ENCODE measurements at regions not wholly inside any gene's neighbourhood (a gene's known extent, or its start where the extent isn't known, plus 50 kb on each side); places are given as distances from the start of the nearest gene placed in this dataset.
A peak's percentile ranks its signal among the peaks of the same experiment; 100 is the strongest.
"Not testable (repeated sequence)": the region's sequence is repeated elsewhere in the genome, so short reads cannot be mapped to it uniquely, and the experiment has no call there.

DNA sequence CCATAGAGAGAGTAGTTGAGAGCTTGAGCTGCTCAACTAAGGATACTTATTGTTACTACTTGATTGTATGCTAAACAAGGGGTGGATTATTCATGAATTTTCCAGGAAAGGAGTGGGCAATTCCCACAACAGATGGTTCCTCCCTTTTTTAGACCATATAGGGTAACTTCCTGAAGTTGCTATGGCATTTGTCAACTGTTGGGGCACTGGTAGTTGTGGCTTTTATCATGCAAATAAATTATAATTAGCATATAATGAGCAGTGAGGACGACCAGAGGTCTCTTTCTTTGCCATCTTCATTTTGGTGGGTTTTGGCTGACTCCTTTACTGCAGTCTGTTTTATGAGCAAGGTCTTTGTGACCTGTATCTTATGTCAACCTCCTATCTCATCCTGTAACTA lies 1403.5 kb upstream of the PABPC4L start:
- no peak for DNase-seq (ENCODE audit: low spot score)

DNA sequence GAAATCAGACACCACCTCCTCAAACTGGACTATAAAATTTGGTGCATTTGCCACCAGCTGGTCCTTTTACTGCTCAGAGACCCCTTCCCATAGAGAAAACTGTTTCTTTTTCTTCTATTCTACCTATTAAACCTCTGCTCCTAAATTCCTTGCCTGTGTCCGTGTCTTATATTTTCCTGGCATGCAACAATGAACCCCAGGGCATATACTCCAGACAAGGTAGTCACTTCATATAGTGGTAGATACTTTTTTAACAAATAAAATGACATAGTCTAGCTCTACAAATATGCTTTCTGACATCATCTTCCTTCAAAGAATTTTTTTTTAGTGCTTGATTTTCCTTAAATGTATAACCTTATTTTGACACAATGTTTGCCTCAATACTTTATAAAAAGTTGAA lies 1402.9 kb upstream of the PABPC4L start:
- DNase-seq (ENCODE audit: low spot score): no peak

DNA sequence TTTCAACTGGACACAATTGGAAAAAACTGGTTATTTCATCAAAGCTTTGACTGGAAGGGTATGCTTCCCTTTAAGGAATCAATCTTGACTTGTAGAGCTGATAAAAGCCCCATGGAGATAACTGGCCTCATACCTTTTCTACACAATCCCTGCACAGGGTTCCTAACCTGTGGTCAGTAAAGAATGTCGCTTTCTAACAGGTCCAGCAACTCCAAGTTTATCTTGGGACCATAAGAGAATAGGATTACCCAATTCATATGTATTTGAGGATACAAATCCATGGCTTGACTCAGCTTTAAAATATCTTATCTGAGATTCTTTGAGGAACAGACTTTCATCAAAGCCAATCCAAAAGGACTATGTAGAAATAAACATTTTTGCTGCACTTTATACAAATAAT lies 1399.8 kb upstream of the PABPC4L start:
- no peak for DNase-seq (ENCODE audit: low spot score)

DNA sequence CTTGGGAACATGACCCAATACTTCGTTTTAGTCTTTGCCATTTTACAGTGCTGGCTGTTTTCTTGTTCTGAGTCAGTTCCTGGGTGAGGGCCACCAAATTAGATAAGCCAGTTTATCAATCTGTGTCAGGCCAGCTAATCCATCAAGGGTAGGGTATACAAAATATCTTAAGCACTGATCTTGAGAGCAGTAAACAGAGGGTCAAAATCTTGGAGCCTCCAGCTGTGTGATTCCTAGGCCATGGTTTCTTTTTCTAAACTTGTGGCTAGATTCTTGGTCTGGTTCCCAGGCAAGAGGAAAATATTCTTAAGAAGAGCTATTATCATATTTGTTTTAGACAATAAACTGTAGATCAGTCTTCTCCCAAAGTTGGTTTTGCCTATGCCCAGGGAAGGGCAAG lies 1396.6 kb upstream of the PABPC4L start:
- DNase-seq (ENCODE audit: low spot score): no peak

DNA sequence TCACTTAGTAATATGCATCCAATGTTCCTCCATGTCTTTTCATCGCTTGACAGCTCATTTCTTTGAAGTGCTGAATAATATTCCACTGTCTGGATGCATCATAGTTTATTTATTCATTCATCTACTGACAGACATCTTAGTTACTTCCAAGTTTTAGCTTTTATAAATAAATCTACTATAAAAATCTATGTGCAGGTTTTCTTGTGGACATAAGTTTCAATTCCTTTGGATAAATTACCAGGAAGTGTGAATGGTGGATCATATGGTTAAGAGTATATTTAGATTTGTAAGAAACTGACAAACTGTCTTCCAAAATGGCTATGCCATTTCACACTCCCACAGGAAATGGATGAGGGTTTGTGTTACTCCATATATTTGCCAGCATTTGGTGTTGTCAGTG lies 1392.9 kb upstream of the PABPC4L start:
- DNase-seq (ENCODE audit: low spot score): no peak

DNA sequence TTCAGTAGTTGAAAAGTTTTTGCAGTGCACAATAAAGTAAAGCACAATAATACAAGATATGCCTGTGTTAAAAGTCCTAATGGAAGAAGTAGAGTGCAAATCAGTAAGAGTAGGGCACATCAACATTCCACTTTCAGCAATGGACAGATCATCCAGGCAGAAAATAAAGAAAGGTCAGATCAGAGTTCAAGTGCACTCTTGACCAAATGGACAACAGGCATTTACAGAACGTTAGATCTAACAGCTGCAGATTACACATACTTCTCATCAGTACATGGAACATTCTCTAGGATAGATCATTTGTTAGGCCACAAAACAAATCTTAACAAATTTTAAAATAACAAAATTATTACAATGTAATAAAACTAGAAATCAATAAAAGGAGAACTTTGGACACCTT lies 1373.5 kb upstream of the PABPC4L start:
- DNase-seq (ENCODE audit: low spot score): no peak

DNA sequence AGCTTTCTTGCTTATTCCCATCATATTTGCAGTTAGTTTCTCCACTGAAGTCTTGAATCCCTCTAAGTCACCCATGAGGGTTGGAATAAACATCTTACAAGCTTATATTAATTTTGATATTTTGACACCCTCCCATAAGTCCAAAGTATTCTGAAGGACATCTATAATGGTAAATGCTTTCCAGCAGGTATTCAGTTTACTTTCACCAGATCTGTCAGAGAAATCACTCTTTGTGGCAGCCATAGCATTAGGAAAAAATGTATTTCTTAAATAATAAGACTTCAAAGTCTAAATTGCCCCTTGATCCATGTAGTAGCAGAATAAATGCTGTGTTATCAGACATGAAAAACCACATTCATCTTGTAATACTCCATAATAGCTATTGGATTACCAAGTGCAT lies 1371.7 kb upstream of the PABPC4L start:
- no peak for DNase-seq (ENCODE audit: low spot score)

DNA sequence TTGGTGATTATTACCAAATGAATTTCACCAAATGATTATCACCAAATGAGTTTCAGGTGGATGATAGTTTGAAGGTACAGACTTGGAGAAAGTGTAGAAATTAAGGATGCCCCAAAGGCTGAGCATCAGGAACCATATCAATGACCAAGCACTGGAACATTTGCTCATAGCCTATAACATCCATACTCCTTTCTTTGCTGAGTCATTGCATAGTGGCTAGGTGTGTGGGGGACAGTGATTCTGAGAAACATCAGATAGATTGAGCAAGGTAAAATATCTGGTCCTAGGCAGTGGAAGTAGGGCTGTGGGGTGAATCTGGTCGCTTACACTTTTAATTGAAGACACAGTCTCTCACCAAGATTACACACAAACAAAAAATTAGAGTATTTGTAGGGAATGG lies 1362.5 kb upstream of the PABPC4L start:
- DNase-seq (ENCODE audit: low spot score): no peak

DNA sequence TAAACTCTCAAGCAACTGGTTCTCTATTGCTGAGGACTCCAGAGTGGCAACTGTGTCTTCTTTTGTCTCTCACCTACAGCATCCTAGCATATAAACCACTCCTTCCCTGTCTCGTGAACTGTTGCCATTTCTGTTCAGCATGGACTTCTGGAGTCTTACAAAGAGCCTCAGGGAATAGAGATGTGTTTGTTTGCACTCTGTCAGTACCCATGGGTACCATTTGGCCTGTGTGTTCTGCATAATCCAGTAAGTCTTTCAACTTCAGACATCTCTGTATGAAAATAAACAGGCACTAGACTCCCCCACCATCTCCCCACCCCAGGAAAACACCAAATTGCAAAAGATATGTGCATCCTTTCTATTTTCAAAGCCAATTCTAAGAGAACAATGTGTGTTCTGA lies 1351.6 kb upstream of the PABPC4L start:
- DNase-seq (ENCODE audit: low spot score): no peak

DNA sequence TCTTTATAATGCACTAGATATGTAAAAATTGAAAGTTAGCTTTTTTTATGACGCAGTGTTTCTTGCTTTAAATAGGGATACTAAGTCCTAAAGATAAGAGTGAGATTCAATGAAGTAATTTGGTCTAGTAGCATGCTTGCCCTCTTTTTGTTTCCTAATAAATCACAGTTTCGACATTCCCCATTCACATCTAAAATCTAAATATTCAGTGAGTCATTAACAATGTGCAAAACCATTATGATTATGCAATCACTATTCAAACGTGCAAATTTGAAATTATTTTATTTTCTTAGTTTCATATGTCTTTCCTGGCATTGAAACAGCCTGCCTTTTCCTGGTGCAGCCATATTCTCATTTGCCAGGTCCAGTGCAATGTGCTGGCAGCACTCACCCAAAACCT lies 1350.5 kb upstream of the PABPC4L start:
- no peak for DNase-seq (ENCODE audit: low spot score)

DNA sequence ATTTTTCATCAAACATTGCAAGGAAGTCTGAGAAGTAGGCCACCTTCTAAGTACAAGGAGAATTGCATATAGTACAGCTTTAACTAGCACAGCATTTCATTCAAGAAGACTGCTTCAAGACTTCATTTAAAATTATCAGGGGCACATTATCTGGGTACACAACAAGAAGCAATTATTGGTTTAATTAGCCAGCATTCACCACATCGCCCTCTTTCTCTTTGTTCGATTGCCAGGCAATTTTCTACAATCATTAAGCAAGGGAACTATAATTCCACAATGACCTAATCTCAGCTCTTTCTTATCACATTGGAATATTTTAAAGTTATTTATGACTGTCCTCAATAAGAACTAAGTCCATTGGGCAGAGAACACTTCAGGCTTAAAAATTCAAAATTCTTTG lies 1347.1 kb upstream of the PABPC4L start:
- no peak for DNase-seq (ENCODE audit: low spot score)

DNA sequence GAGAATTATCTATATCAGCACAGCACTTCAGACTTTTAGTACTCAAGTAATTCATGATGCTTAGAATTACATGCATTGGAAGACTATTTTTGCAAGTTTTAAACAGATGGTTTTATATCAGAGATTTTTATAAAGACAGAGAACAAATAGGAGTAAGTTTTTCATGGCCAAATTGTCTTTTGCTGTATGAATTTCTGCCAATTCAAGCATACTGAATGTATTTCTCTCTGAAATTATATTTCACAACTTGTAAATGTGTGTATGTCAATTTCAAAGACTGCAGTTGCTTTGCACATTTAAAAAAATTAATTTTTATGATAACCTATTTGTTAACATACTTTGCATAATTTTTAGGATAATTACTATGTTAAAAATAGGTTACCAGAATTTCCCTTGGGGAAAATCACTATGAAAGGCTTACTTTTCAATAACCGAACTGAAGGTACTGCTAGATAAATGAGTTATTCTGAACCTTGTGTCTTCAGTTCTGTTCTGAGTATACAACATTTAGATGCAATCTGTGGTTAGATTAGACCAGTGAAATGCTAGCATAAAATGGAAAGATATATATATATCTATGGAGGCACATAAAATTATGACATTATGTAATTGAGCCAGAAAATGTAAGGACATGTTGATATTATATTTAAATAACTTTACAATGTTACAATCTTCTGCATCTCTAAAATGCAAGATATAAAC lies 1344.2 kb upstream of the PABPC4L start:
- no peak for DNase-seq (ENCODE audit: low spot score)

DNA sequence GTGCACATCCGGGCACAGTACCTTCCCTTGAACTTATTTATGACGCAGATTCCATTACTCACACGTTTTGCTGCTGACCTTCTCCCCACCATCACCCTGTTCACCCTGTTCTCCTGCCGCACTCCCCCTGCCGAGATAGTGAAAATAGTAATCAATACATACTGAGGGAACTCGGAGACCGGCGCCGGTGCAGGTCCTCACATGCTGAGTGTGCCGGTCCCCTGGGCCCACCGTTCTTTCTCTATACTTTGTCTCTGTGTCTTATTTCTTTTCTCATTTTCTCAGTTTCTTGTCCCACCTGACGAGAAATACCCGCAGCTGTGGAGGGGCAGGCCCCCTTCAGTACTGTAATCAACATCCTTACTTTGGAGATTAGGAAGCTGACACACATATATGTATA lies 1337.1 kb upstream of the PABPC4L start:
- no peak for DNase-seq (ENCODE audit: low spot score)

DNA sequence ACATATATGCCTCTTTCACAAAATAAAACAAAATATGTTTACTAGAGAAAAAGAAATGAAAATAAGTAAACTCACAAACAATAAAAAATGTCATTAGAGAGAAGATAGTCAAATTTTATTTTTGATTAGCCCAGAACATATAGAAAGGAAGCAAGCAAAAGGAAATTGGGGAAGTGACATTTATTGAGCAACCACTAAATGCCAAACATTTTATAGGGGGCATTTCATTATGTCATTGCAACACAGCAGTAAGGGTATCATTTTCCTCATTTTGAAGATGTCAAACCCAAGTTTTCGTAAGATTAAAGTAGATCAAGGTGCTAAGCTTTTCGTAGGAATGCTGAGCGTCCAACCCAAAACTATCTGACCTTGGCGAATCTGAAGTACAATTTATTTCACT lies 1331.5 kb upstream of the PABPC4L start:
- DNase-seq (ENCODE audit: low spot score): no peak

DNA sequence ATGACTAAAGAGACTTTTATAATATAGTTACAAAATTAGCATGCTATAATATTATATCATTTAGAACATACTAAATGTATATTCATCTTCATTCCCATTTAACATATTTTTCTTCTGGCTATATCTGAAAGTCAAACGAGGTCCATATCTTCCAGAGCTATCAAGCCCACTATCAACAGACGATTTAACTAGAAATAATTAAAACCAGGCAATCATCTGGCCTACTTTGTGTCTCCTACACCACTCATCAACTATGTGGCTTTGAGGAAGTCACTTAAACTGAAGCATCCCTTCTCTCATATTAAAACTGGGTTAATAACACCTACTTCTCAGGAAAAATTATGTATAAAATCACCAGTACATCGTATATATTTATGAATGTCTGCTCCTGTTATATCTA lies 1330.5 kb upstream of the PABPC4L start:
- DNase-seq (ENCODE audit: low spot score): no peak

DNA sequence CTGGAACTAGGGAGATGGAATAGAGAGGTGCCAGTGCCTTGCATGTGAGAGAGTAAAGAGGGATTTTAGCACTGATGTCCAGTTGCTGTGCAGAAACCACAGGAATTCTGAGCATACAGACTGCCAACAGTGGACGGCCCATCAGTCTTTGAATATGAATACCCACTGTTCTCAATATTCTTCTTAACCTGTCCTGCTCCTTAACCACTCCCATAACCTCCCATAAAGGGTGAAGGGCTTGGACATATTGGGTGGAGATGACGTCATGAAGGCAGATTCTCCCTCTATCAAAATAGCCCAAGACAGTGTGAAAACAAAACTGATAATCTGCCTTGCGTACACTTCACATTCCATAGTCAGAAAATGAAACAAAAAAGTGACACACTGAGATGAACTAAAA lies 1313.7 kb upstream of the PABPC4L start:
- no peak for DNase-seq (ENCODE audit: low spot score)

DNA sequence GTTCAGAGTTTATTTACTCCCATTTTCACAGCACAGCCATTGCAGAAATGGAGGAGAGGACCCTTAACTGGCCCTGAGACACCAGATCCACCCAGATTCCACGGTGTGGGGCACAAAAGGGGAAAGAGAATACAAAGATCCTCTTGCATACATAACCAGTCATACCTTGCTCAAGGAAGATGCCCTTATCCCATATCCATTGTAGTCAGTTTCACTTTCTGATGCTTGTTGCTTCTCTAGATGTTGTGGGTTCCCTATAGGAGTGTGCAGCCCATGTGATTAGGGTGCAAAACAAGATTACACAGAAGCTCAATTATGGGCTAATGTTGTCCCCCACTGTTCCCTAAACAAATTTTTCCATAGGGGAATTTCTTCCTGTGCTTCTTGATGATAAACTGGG lies 1309.0 kb upstream of the PABPC4L start:
- no peak for DNase-seq (ENCODE audit: low spot score)

DNA sequence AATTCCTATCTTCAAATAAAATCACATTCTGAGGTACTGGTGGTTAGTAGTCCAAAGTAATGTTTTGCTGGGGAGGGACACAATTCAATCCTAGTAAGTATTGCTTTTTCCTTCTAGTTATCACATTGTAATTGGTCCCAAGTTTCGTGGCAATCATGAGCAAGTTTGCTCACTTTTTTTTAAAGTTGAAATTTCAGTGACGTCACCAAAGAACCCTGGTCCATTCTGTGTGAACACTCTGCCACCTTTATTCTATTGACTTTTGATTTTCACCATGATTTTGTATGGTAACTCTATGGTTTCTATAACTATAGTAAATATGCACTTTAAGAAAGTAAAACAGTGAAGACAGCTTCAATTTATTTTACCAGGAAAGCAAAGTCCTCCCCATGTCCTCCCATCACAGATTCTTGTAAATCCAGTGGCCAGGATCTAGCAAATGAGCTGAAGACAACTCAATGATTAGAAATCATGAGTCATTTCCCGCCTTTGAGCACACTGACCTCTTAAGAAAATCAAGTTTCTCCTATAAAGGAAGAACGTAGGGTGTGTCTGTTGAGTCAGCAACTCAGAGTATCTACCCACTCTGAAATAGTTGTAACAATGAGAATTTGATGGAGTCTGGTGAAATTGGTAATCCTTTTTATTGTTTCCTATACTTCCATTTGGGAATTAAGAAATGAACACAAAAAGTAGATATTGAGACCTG lies 1306.6 kb upstream of the PABPC4L start:
- peak; percentile 51 for DNase-seq (ENCODE audit: low spot score)

DNA sequence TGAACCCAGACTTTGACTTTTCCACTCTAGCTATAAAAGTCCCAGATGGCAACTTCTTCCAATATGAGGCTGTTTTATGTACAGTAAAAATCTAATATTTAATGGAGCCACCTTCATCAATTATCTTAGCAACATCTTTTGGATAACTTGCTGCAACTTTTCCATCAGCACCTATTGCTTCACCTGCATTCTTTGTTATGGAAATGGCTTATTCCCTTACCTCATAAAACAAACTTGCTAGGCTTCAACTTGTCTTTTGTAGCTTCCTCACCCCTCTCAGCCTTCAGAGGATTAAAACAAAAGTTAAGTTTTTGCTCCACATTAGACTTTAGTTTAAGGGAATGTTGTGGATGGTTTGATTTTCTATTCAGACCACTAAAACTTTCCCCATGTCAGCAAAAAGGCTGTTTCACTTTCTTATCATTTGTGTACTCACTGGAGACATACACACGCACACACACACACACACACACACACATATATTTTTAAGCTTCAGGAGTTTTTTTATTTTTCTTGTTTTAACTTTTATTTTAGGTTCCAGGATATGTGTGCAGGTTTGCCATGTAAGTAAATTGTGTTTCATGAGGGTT lies 1296.1 kb upstream of the PABPC4L start:
- no peak for DNase-seq (ENCODE audit: low spot score)

DNA sequence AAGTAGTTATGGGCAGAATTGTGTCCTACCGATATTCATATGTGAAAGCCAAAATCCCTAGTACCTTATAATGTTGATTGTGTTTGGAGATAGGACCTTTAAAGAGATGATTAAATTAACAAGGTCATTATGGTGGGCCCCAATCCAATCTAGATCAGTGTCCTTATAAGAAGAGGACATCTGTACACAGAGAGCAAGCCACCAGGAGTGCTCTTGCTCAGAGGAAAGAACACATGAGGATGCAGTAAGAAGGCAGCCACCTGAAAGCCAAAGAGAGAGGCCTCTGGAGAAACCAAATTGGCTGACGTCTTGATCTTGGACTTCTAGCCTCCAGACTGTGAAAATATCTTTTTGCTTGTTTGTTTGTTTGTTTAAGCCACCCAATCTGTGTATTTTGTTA lies 1290.8 kb upstream of the PABPC4L start:
- DNase-seq (ENCODE audit: low spot score): no peak

DNA sequence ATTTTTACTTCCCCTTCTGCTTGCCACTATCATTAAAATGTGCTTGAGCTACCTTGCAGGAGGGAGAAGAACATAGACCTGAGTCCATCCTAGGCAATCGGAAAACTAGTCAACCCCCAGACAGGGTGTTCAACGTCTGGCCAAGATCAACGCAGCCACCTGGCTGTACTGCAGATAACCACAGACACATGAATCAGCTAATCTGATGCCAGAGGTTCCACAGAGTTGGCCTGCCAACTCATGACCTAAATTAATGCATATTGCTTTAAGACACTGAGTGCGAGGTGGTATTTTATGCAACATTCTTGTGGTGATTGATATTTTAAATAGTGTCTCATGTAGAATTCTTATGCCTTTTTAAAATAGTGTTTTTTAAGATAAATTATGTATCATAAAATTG lies 1283.8 kb upstream of the PABPC4L start:
- no peak for DNase-seq (ENCODE audit: low spot score)

DNA sequence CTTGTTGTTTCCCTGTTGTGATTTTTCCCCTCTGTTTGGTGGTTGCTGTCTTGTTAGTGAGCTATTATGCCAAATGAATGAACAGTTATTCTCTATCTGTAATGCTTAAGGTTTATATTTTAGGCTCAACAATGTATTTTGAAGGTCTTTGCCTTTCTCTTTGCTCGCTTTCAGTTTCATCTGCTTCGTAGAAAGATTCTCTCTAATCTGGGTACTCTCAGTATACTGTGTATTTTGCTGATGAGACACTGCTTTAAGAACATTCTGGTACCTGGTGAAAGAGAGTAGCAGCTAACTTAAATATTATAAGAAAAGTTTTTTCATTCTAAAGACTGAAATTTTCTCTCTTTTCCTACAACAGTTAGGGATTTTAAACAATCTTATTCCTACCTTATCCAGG lies 1274.7 kb upstream of the PABPC4L start:
- no peak for DNase-seq (ENCODE audit: low spot score)

DNA sequence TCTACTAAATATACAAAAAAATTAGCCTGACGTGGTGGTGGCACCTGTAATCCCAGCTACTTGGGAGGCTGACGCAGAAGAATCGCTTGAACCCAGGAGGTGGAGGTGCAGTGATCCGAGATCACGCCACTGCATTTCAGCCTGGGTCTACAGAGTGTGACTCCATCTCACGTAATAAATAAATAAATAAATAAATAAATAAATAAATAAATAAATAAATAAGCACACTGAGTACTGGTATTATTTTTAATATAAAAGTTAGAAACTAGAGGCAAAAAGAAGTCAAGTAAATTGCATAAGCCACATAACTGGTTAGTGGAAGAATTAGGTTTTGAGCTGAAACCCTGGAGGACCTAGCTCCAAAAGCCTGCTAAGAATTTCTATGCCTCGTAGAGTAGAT lies 1262.7 kb upstream of the PABPC4L start:
- no peak for DNase-seq (ENCODE audit: low spot score)

DNA sequence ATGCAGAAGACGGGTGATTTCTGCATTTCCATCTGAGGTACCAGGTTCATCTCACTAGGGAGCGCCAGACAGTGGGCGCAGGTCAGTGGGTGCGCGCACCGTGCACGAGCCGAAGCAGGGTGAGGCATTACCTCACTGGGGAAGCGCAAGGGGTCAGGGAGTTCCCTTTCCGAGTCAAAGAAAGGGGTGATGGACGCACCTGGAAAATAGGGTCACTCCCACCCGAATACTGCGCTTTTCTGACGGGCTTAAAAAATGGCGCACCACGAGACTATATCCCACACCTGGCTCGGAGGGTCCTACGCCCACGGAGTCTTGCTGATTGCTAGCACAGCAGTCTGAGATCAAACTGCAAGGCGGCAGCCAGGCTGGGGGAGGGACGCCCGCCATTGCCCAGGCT lies 1246.0 kb upstream of the PABPC4L start:
- DNase-seq (ENCODE audit: low spot score): not testable (repeated sequence)

Measured in kidney capillary endothelial cell (primary cell).